Hepatic stellate cell (primary cell): ENCODE measurements at regions not wholly inside any gene's neighbourhood (a gene's known extent, or its start where the extent isn't known, plus 50 kb on each side); places are given as distances from the start of the nearest gene placed in this dataset.

ENCODE experiments used
- DNase-seq: peaks from one replicate; pipeline ENCODE4 v3.0.0; 2011; ENCODE audit warnings: low spot score

DNA sequence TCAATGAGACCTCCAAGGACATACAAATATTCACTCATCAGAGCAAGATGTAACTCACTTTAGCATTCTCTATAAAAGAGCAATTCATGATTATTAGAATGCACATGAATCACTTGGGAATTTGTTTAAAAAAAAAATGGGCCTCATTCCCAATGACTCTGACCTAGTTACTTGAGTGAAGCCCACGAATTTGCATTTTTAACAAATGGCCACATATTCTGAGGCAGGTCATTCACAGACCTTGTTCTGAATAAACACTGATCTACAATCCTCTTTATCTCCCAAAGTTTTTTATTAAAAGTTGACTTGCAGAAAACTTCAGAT, 255.1 kb upstream of the VEGFC start:
- DNase-seq, result no peak

DNA sequence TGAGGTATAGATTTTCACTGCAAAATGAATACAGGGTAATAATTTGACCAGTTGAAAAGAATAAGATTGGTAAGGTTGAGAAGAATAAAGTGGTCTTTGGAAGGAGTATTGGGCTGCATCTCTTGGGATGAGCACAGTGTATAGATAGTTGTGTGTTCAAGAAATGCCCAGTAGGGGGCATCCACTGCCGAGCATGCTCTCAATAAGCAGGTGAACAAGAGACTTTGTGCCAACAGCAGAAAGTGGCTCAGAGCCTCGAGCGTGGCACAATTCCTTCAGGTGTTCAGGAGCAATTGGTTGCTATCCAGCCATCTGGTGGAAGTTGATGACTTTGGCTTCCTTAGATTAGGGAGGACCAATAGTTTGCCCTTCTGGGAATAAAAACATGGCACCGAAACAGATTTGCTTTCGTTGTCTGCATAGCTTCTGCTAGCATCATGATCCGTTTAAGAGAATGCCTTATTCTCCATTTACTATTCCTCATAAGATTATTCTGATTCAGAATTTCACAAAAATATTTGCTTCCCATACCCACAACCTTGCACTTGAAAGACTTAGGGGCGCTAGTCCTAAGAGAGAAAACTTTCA, 258.1 kb upstream of the NEIL3 start:
- DNase-seq, result peak; percentile 3

DNA sequence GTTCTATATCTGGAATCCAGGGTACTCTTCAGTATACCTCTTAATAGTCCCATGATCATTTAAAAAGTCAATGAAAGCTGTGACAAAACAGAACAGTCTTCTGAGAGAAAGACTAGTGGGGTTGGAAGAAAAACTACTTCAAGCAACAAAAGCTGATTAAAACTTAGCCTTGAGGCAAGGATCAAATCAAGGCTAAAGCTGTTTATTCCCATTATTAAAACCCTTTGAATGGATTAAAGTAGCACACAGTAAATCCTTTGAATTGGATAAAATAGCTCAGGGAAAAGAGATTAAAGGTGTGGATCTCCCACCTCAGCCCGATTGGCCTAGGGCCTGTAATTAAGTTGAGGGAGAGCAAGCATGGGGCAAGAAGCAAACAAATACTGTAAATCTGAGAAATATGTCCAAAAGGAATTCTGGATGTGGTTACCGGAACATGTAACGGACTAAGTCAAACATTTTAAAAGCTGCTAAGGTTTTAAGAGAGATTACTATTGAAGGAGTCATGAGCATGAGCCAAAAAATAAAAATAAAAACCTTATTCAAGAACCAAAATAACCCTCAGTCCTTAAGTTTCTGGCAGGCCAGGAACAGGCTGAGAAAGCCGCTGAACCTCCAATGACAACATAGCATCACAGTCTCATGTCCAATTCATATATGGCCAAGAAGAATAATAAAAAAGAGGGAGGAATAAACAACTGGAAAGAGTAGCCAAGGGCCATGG, 257.3 kb upstream of the NEIL3 start:
- no peak for DNase-seq

DNA sequence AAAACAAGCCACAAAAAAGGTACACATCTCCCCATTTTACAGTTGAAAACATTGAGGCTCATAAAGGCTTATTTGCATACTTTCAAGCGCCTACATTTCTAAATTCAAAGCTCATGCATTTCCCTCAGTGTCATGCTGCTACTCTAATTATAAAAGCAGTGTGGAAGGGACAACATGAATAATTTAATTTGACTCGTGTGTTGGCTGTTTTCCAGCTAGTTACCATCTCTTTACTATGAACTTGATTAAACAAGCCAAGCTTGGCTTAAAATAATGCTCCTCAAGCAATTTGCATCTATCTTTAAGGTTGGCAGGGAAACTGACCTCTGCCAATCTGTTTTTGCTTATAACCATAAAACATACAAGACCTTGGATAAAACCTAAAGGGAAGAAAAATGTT, 252.5 kb upstream of the NEIL3 start:
- no peak for DNase-seq

DNA sequence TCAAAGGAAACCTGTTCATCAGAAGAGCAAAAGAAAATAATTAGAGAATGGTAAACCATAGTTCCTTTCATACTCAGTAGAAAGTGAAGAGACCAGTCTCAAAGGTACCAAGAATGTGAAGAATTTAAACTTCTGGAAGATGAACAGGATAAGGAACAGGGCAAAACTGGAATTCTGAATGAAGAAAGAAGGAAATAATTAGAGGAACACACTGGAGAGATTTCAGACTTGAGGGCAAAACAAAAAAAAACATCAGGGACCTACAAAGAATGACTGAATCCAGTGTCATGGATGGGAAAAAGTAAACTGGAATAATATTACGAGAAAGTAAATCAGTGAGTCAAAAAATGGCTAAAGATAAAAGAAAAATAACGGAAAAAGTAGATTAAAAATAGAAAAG, 245.6 kb upstream of the NEIL3 start:
- no peak for DNase-seq

DNA sequence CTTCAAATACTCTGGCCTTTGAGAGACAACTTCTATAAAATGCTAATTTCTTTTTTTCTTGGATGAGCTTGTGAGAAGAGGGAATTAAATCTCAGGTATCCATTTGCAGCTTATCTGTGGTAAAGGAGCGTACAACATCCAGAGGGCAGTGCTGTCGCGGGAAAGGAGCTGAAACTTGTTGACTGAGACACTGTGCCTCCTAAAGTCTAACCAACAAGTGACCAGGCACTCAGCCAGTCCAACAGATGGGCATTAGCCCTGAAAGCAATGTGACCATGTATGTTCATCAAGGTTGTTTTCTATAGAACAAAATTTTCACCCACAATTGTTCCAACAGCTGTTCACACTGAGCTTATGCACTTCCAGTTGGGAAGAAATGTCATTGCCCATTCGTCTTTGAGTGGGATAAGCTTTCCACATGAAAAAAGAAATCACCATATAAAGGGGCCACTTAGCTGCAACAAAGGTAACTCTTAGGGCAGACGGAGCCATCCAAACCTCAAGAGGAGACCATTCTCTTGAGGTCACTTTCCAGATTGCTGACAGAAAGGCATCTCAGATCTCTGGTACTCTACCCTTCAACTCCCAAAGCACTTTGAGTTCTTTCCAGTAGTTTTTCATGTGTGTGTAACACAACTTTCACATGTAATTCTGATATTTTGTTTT, 244.8 kb upstream of the NEIL3 start:
- DNase-seq, result no peak

DNA sequence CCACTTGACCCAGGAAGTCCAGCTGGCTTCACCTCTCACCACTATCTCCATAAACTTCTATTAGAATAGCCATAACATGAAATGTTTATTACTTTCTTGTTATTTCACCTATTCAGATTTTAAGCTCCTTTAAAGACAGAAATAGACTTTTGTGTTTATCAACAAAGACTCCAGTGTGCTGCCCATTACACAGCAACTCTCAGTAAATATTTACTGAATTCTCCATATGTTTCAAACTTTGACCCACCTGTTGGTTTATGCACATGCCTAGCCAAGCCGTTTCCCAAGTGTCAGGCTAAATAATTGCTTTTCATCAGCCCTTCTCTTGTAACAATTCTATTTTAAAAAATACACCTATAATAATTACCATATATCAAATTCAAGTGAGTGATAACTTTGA, 242.9 kb upstream of the NEIL3 start:
- DNase-seq, result no peak

DNA sequence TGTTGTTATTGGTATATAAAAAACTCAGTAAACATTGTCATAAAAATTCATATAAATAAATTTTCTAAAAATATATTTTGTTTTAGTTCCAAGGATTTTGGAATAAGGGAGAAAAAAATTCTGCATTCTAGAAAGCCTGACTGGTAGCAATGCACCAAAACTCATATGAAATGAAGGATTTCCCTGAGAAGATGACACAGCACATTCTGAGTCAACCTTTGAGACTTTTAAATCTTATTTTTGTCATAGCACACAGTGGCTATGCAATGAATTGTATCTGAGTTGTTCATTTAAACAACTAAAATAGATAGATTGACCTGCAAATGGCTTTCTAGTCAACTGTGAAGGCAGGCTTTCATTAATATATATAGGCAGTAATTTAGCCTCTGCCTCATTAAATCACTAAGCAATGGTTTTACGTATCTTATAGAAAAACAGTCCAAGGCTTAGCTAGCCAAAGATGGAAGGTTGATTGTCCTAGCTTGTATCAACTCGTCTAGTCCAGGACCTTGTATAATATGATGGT, 239.1 kb upstream of the NEIL3 start:
- peak; percentile 5 for DNase-seq

DNA sequence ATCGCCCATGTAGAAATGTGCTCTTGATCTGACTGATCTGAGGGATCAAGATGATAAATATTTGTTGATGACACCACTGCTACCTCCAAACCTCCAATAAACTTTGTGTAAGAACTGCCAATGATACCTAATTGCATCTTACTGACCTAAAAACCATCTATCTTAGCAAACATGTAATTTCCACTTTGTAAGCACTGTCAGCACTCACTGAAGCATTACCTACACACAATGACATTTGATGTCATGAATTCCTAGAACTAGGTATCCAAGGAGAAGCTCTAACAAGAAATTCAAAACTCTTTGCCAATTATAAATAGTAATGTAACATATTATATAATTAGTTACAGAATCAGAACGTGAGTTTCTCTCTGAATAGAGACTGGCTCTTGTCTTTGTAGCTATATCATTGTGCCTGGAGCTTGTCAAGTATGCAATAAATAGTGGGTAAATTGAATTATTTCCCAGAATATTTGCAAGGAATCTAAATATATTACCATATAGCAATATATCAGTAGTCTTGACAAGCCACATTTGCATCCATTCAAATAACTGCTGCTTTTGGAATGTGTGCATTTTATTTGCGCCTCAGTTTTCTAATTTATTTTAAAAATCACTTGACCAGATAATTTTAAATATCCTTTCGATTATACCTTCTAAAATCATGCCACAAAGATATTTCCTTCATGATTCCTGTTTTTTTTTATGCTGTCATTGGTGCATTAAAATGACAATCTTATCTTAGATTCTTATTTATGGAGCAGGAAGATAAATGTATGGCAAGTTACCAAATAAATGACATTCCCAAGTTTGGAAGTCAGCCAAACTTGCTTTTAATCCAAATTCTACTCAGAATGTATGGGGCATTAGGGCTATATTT, 232.3 kb upstream of the NEIL3 start:
- no peak for DNase-seq

DNA sequence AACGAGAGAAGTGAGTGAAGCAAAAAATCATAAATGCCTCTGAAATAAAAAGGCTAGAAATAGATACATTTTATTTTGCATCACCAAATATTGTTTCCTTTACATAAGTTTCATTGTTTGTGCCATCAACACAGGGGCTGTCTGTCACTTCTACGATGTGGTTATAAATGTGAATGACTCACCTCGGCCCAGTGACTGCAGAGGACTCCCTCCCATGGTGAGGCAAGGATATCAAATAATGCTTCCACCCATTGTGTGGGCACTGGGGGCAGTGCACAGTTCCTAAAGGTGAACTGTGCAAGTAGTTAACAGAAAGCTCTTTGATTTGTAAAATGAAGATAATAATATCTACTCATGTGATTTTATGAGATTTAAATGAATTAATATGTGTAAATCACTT, 230.3 kb upstream of the NEIL3 start:
- DNase-seq, result no peak

DNA sequence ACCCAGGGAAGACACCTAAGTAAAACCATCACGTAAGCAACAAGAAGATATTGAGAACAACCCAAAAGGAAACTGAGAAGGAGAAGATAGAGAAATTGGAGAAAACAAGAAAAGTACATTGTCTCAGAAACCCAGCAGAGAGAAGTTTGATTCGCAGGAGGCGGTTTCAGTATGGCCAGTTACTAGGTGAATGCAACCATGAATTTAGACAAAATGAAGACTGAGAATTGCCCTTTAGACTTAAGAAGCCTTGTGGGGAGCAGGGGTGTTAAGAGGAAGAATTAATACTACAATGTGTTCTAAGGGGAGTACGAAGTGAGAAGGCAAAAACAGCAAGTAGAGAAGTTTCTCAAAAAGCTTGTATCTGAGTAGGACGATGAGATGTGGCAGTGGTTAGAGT, 229.3 kb upstream of the NEIL3 start:
- DNase-seq, result no peak

DNA sequence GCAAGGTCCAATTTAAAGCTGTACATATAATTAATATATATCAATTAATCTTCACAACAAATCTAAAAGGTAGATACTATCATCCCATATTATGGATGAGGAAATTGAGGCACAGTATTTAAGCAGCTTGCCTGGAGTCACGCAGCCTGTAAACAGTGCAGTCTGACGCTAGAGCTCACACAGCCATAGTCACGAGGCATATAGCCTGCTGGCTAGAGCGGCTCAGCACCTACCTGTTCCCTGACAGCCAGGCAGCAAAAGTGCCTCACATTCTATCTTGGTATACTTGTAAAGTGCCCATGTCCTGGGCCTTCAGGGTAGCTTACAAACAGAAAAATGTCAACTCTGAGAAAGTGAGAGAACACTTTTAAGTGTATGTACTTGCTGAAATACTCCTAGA, 222.6 kb upstream of the NEIL3 start:
- DNase-seq, result no peak

DNA sequence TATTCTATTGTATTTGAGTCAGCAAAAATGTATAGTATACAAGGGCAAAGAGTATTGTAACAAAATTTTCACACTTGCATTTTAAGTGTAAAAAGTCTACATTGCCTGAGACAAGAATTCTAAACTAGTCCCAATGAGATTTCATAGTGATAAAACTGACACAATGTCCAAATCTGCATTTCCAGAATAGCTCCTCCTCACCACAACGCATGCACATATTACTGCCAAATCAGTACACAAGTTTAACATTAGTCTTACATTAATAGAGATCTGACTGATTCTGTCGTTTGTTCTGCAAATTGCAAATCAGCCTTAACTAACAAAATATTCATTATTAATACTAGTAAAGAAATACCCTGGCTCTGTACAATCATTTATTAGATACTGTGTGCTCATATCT, 222.2 kb upstream of the NEIL3 start:
- no peak for DNase-seq

DNA sequence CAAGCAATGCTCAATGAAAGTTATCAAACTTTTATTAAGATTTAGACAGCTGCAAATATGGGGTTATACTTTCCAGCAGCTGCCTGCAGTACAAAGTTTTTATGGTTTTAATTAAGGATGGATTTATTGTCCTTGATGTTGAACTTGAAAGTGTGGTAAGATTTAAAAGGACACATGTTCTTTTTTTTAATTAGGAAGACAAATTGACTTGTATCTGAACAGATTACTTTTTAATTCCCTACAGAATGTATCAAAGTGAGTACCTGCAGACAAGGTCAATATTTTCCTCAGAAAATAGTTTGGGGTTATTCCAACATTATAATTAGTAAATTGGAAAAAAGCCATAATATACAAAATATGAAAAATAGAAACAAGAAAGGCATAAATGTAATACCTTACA, 218.2 kb upstream of the NEIL3 start:
- DNase-seq, result no peak

DNA sequence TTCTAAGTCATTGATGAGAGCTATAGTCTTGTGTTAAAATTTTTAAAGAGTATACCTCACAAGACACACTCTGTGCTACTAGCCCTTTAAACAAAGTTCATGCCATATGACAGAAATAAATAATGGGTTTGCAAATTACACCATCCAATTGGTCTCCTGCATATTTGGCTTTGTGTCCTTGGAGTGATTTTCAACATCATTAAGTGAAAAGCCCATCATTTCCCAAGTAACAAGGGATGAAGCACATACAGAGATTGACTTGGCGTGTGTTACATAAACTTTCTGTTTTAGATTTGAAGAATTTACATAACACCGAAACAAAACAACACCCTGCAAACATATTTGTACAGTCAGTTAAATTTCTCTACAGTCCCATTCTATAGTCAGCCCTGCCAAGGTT, 216.9 kb upstream of the NEIL3 start:
- no peak for DNase-seq

DNA sequence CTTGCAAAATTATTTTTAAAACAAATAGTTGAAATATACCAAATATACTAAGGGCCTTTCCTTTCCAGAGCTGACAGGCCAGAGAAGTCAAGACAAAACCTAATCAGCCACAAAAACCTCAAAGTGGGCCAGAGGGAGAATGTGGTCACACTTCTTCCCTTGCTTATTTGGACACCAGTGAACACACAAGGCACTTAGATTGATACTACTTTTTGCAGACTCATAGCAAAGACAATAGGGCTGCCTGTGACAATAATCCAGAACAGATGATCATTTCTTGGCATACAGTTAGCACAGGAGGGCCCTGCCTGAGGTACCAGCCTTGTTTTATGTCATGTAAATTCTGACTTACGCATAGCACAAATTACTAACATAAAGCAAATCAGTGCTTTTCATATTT, 215.7 kb upstream of the NEIL3 start:
- DNase-seq, result no peak

DNA sequence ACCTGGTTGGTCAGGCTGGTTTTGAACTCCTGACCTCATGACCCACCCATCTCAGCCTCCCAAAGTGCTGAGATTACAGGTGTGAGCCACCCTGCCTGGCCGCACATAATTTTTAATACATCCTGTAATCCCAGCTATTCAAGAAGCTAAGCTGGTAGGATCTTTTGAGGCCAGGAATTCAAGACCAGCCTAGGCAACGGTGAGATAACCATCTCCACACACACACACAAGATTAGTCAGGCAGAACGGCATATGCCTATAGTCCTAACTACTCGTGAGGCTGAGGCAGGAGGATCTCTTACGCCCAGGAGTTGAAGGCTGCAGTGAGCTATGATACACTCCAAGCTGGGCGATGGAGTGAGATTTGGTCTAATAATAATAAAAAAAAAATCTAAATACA, 212.4 kb upstream of the NEIL3 start:
- no peak for DNase-seq

DNA sequence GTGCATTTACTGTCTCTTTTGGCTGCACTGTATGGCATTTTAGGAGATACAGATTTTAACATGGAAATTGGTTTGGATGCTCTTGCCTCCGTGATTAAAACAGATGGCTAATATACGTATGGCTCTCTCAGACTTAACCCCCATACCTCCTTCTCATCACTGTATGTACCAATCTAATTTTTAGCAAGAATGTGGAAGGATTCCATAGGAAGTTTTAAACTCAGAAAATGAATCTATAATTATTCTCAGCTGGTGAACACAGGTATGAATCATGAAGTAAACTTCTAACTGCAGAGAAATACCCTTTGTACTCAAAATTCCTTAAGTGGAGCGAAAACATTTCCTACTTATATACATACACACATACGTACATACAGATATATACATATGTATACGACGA, 210.5 kb upstream of the NEIL3 start:
- no peak for DNase-seq

DNA sequence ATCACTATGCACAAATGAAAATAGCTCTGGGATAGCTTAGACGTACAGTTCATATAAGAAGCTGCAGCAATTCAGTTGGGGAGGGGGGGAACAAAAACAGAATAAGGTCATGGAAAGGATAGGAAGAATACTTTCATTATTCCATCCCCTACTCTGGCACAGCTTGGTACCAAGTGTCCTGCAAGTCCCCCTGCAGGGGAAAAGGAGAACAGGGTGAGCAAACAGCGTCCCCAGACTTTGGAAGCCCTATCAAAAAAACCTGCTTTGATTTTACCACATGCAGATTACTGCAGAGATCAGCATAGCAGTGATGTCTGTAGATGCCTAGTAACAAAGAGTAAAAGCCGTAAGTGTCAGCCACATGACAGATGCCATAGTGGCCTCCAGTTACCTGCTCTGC, 209.4 kb upstream of the NEIL3 start:
- no peak for DNase-seq

DNA sequence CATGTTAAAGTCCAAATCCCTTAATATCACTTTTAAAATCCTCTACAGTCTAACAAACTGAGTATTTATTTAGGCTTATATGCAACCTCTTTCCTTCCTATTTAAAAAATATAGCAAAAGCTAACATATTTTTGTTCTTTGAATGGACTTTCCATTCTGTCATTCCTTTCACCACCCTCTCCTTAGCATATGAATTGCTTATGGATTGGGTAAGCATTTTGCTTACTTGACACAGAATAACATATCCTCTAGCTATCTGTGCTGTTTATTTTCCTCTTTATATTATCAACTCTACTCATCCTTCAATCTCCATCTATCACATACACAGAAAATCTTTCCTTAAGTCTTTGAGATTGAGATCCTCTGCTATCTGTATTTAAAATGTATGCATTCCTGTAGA, 206.1 kb upstream of the NEIL3 start:
- no peak for DNase-seq

DNA sequence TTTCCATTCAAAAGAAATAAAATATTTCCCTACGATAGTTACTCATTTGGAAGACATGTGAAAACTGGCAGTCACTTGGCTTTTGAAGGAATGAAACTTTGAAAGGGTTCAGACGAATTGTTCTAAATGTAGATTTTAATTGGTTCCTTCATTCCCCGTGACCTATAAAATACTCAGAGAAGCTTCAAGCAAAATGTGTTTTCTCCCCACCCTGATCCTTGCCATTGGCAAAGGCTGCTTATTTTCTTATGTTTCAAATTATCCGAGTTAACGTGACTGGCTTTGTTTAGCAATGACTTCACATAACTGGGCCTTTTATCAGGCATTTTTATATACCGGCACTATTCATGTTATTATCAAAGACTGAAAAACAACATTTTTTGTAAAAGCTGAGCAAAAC, 204.1 kb upstream of the NEIL3 start:
- no peak for DNase-seq

DNA sequence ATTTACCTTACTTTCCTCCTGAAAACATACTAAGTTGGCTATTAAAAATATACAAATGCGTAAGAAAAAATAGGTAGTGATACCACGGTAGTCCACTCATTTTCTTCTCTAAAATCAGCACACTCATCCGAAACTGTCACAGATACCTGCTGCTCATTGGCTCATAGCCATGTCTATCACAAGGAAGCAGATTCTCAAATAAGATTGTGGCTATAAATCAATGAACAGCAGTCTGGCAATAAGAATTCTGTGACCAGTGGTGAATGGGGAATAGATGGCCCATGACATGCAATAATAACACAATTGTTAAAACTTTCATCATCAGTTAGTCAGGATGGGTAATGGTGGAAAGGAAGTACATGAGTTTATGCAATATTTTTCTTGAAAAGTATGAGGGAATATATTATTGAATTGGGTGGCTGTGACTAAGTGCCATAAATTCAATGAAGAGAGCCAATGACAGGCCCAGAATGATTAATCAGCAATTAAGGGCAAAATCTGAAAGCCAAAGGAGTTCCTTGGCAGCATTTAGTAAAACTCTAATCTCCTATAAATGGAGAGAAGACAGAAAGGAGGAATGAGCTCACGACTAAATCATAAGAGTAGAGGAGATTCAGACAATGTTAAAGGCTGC, 202.3 kb upstream of the NEIL3 start:
- DNase-seq, result no peak
